GM19025 (cell line): ENCODE measurements at regions not wholly inside any gene's neighbourhood (a gene's known extent, or its start where the extent isn't known, plus 50 kb on each side); places are given as distances from the start of the nearest gene placed in this dataset.
"Not testable (repeated sequence)": the region's sequence is repeated elsewhere in the genome, so short reads cannot be mapped to it uniquely, and the experiment has no call there.

Experiments
- ATAC-seq: cut with Tn5 transposase; IDR thresholded peaks from one replicate; pipeline ENCODE4 v1.9.1; 2021; ENCODE audit warnings: mild to moderate bottlenecking, low read depth, moderate library complexity; ENCODE audit not compliant: unreplicated experiment

GRCh38 chr20:50434653-50435396 is 75.4 kb upstream of the PTPN1 start:
- no peak for ATAC-seq

GRCh38 chr20:50435397-50436051 is 74.7 kb upstream of the PTPN1 start:
- no peak for ATAC-seq

DNA sequence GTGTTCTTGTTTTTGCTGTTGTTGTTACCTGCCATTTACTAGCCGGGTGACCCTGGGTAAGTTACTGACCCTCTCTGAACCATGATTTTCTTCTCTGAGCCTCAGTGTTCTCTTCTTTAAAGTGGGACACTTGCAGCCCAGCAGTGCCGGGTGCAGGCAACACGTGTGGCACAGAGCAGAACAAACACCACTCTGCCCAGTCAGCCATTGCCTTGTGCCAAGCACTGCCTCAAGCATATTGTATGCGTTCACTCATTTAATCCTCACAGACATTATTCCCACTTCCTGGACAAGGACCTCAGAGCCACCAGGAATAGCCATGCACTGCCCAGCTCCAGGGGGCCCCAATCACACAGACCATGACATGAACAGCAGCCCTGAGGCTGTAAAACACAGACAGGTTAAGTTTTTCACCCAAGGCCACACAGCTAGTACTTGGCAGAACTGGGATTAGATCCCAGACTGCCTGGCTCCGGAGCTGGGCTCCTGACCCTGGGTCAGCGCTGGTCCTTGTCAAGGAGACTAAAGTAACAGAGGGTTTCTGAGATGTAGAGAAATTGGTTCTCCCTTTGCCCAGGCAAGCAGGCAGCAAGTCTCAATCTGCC is 74.0 kb upstream of the PTPN1 start:
- no peak for ATAC-seq

- ATAC-seq = no peak
Measured at GRCh38 chr20:50436696-50437095, 73.5 kb upstream of the PTPN1 start.

- ATAC-seq = no peak
Measured at GRCh38 chr20:50438986-50439407, 71.2 kb upstream of the PTPN1 start.

DNA sequence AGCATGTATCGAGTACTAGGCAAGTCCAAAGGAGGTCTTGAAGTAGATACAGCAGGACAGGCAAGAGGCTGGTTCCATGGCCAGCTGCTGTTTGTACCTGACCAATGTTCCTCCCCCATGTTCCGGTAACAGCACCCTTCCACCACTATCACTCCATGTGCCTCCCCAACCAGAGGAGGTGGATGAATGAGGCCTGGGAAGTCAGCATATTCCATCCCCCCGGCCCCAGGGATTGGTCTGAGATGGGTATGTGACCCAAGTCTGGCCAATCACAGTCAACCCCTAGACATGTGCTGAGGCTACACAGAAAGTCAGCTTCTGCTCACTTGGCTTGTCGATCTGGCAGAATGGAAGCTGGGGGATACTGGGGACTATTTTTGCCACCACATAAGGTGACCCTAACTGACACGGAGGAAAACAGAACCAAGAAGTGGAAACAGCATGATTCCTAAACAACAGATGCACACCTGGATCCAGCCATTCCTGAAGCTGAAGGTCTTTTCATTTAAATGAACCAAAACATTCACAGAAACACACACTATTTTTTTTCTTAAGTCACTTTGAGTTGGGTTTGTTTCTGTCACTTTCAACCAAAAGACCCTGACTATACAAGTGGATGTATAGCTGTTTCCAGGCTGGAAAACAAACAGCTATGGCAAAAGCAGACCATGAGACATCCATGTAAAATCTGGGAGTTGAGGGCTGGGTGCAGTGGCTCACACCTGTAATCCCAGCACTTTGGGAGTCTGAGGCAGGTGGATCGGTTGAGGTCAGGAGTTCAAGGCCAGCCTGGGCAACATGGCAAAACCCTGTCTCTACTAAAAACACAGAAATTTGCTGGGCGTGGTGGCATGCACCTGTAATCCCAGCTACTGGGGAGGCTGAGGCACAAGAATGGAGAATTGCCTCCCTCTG is 70.4 kb upstream of the PTPN1 start:
- no peak for ATAC-seq

- no peak for ATAC-seq
Measured at GRCh38 chr20:50442512-50442911, 67.7 kb upstream of the PTPN1 start.

- no peak for ATAC-seq
Measured at GRCh38 chr20:50445354-50446151, 64.6 kb upstream of the PTPN1 start.

GRCh38 chr20:50446351-50447101 is 63.7 kb upstream of the PTPN1 start:
- ATAC-seq = no peak

- ATAC-seq = no peak
Measured at GRCh38 chr20:50447102-50447804, 62.9 kb upstream of the PTPN1 start.

GRCh38 chr20:50447817-50448216 is 62.4 kb upstream of the PTPN1 start:
- no peak for ATAC-seq

GRCh38 chr20:50448625-50449403 is 61.4 kb upstream of the PTPN1 start:
- ATAC-seq = not testable (repeated sequence)

- peak; percentile 67 for ATAC-seq
Measured at GRCh38 chr20:50449738-50450492, 60.3 kb upstream of the PTPN1 start.

DNA sequence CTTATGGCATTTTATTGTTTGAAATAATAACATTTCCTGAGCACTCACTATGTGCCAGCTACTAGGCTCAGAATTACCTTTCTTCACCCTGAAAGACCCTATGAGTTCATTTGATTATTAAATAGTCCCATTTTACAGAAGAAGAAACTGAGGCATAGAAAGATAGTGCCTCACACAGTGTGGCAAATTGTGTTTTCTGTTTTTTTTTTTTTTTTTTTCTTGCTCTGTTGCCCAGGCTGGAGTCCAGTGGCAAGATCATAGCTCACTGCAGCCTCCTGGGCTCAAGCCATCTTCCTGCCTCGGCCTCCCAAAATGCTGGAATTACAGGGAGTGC is 59.7 kb upstream of the PTPN1 start:
- no peak for ATAC-seq

DNA sequence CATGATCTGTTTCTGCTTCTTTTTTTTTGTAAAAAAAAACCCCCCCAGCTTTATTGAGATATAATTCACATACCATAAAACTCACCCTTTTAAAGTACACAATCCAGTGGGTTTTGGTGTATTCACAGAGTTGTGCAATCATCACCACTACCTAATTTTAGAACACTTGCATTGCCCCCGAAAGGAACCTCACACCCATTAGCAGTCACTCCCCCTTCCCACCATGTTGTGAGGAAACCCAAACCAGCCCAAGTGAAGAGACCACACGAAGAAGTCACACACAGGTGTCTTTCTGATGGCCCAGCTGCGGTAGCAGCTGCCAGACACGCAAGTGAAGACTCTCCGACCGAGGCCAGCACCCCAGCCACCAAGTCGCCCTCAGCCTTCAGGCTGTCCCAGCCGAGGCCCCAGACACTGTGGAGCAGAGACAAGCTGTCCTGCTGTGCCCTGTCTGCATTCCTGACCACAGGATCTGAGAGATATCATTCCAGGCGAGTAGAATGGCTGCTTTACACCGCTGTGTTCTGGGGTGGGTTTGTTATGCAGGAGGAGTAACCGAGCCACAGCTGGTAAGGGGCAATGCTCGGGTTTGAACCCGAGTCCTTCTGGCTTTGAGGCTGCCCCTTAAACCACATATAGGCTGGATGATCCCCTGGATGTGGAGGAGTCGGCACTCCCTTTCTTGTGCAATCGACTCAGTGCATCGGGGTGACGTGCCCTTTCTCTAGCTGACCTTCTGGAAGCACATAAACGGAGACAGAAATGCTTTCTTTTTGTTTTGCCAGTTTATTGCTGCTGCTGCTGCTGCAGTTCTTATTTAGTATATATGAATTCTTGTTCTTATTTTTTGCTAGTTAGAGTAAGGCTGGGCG is 59.1 kb upstream of the PTPN1 start:
- peak; percentile 62 for ATAC-seq

GRCh38 chr20:50451792-50452425 is 58.3 kb upstream of the PTPN1 start:
- ATAC-seq = not testable (repeated sequence)
